H9 (cell line): ENCODE measurements at regions not wholly inside any gene's neighbourhood (a gene's known extent, or its start where the extent isn't known, plus 50 kb on each side); places are given as distances from the start of the nearest gene placed in this dataset.

ENCODE experiments used
- DNase-seq: peaks from one replicate; pipeline ENCODE4 v3.0.0-alpha.2; 2017
- H2AFZ ChIP-seq: one replicate; pipeline ENCODE4 v1.6.1; 2013; ENCODE audit warnings: mild to moderate bottlenecking, low read length, control low read depth, moderate library complexity
- H2AK5ac ChIP-seq: 2 replicates; pipeline ENCODE4 v1.6.1; 2013; ENCODE audit warnings: low read length, control low read depth, mixed read lengths; ENCODE audit not compliant: insufficient read length
- H2BK120ac ChIP-seq: one replicate; pipeline ENCODE4 v1.6.1; 2013; ENCODE audit warnings: low read depth, mild to moderate bottlenecking, low read length, control low read depth, inconsistent platforms; ENCODE audit not compliant: poor library complexity, severe bottlenecking
- H2BK12ac ChIP-seq: 2 replicates; pipeline ENCODE4 v1.6.1; 2013; ENCODE audit warnings: low read length, control low read depth, mixed read lengths, low read depth; ENCODE audit not compliant: insufficient read length
- H2BK15ac ChIP-seq: 2 replicates; pipeline ENCODE4 v1.6.1; 2013; ENCODE audit warnings: low read depth, low read length, control low read depth
- H2BK20ac ChIP-seq: one replicate; pipeline ENCODE4 v1.6.1; 2013; ENCODE audit warnings: low read depth, mild to moderate bottlenecking, low read length, control low read depth, inconsistent platforms; ENCODE audit not compliant: poor library complexity, severe bottlenecking
- H2BK5ac ChIP-seq: 2 replicates; pipeline ENCODE4 v1.6.1; 2013; ENCODE audit warnings: low read length, control low read depth, mixed read lengths; ENCODE audit not compliant: insufficient read length
- H3K14ac ChIP-seq: 2 replicates; pipeline ENCODE4 v1.6.1; 2013; ENCODE audit warnings: low read length, control low read depth; ENCODE audit not compliant: insufficient read depth
- H3K18ac ChIP-seq: 2 replicates; pipeline ENCODE4 v1.6.1; 2013; ENCODE audit warnings: low read depth, mild to moderate bottlenecking, mixed read lengths, low read length, control low read depth; ENCODE audit not compliant: insufficient read length
- H3K23ac ChIP-seq: 2 replicates; pipeline ENCODE4 v1.6.1; 2013; ENCODE audit warnings: low read length, control low read depth, mixed read lengths, low read depth; ENCODE audit not compliant: insufficient read length
- H3K23me2 ChIP-seq: 2 replicates; pipeline ENCODE4 v1.6.1; 2013; ENCODE audit warnings: low read depth, mild to moderate bottlenecking, mixed read lengths, low read length, control low read depth; ENCODE audit not compliant: insufficient read length, poor library complexity, severe bottlenecking
- H3K27ac ChIP-seq: 2 replicates; pipeline ENCODE4 v1.5.1; 2013; ENCODE audit warnings: low read length, control low read depth, mixed read lengths, low read depth; ENCODE audit not compliant: insufficient read length
- H3K27me3 ChIP-seq: 2 replicates; pipeline ENCODE4 v1.6.1; 2013; ENCODE audit warnings: low read length, control low read depth, inconsistent platforms; ENCODE audit not compliant: insufficient read depth
- H3K4ac ChIP-seq: 2 replicates; pipeline ENCODE4 v1.6.1; 2013; ENCODE audit warnings: low read depth, mild to moderate bottlenecking, control low read depth, inconsistent platforms, low read length, moderate library complexity
- H3K4me1 ChIP-seq: 2 replicates; pipeline ENCODE4 v1.6.1; 2013; ENCODE audit warnings: low read length, control low read depth, inconsistent platforms; ENCODE audit not compliant: insufficient read depth
- H3K4me2 ChIP-seq: 2 replicates; pipeline ENCODE4 v1.6.1; 2013; ENCODE audit warnings: low read length, control low read depth, mixed read lengths; ENCODE audit not compliant: insufficient read length, insufficient read depth
- H3K56ac ChIP-seq: 2 replicates; pipeline ENCODE4 v1.6.1; 2013; ENCODE audit warnings: low read depth, mild to moderate bottlenecking, mixed read lengths, low read length, control low read depth; ENCODE audit not compliant: insufficient read length
- H3K79me1 ChIP-seq: 2 replicates; pipeline ENCODE4 v1.6.1; 2013; ENCODE audit warnings: low read depth, mild to moderate bottlenecking, moderate library complexity, low read length, control low read depth, inconsistent platforms; ENCODE audit not compliant: insufficient read depth, poor library complexity, severe bottlenecking
- H3K79me2 ChIP-seq: 2 replicates; pipeline ENCODE4 v1.6.1; 2013; ENCODE audit warnings: low read length, control low read depth, inconsistent platforms; ENCODE audit not compliant: insufficient read depth
- H3K9ac ChIP-seq: 2 replicates; pipeline ENCODE4 v1.6.1; 2013; ENCODE audit warnings: low read length, control low read depth, mixed read lengths; ENCODE audit not compliant: insufficient read length; ENCODE audit errors: extremely low read depth
- H3K9me3 ChIP-seq: one replicate; pipeline ENCODE4 v1.6.1; 2013; ENCODE audit warnings: low read depth, low read length, inconsistent platforms; ENCODE audit not compliant: control insufficient read depth
- H3T11ph ChIP-seq: one replicate; pipeline ENCODE4 v1.6.1; 2013; ENCODE audit warnings: mild to moderate bottlenecking, low read length, control low read depth, inconsistent platforms
- H4K20me1 ChIP-seq: one replicate; pipeline ENCODE4 v1.6.1; 2013; ENCODE audit not compliant: control insufficient read depth, insufficient read length, insufficient read depth
- H4K5ac ChIP-seq: 2 replicates; pipeline ENCODE4 v1.6.1; 2013; ENCODE audit warnings: low read depth, mild to moderate bottlenecking, mixed read lengths, low read length, control low read depth; ENCODE audit not compliant: insufficient read length
- H4K8ac ChIP-seq: replicated peaks from 2 replicates; pipeline ENCODE4 v1.6.1; 2013; ENCODE audit warnings: low read length, control low read depth, mixed read lengths, low read depth; ENCODE audit not compliant: insufficient read length
- H4K91ac ChIP-seq: 2 replicates; pipeline ENCODE4 v1.6.1; 2013; ENCODE audit warnings: low read depth, mild to moderate bottlenecking, moderate library complexity, mixed read lengths, low read length, control low read depth; ENCODE audit not compliant: insufficient read length
- H3K27ac Mint-ChIP-seq, 3 experiments: 2 replicates in 2 of 3; 3 replicates in 1 of 3; pipeline ENCODE4 v1.8.0; 2020 to 2021; ENCODE audit warnings: mixed read lengths in 3 of 3, mild to moderate bottlenecking in 1 of 3, moderate library complexity in 1 of 3
- H3K27me3 Mint-ChIP-seq: 2 replicates; pipeline ENCODE4 v1.8.0; 2021; ENCODE audit warnings: low read depth, mild to moderate bottlenecking, moderate library complexity, mixed read lengths
- H3K36me3 Mint-ChIP-seq, 3 experiments: 2 replicates in 2 of 3; 3 replicates in 1 of 3; pipeline ENCODE4 v1.8.0; 2020 to 2021; ENCODE audit warnings: low read depth in 3 of 3, mixed read lengths in 3 of 3; ENCODE audit not compliant: insufficient read depth in 1 of 3
- H3K4me1 Mint-ChIP-seq, 2 experiments: 2 replicates each; pipeline ENCODE4 v1.8.0; 2020; ENCODE audit warnings: mixed read lengths in 2 of 2
- H3K4me3 Mint-ChIP-seq, 2 experiments: 2 replicates in 1 of 2; 3 replicates in 1 of 2; pipeline ENCODE4 v1.8.0; 2020 to 2021; ENCODE audit warnings: mild to moderate bottlenecking in 2 of 2, mixed read lengths in 2 of 2, moderate library complexity in 1 of 2
- H3K9me3 Mint-ChIP-seq, 2 experiments: 2 replicates in 1 of 2; 3 replicates in 1 of 2; pipeline ENCODE4 v1.8.0; 2020; ENCODE audit warnings: mild to moderate bottlenecking in 2 of 2, mixed read lengths in 2 of 2, moderate library complexity in 1 of 2
- CTCF ChIP-seq: fragments of 200-600 bp; sonication (generic); conservative IDR thresholded peaks from 3 replicates; pipeline ENCODE4 v1.8.0; 2021; ENCODE audit warnings: antibody characterized with exemption, mild to moderate bottlenecking
- WGBS: extraction: QIAGEN DNeasy Blood & Tissue Kit; methylation state at CpG from one replicate; pipeline ENCODE4 v1.1.7; 2013; ENCODE audit warnings: missing lambda C conversion rate, low lambda C conversion rate, mixed read lengths; ENCODE audit not compliant: insufficient read length; ENCODE audit errors: extremely low coverage; 5-methylcytosine and 5-hydroxymethylcytosine counted together

GRCh38 chr5:146967646-146968045 is 89.1 kb upstream of the PPP2R2B start:
- Mint-ChIP-seq H3K27ac (no peak overlapping the region), H3K4me3 (no peak overlapping the region), H3K27me3 (no peaks in the 10 kb centered on the region), H3K9me3 (no peaks in the 10 kb centered on the region), H3K4me1 (peaks cover 0 to 3% of the 10 kb centered on the region in 2 experiments; a peak in 1 of 4 replicates), H3K36me3 (no peaks in the 10 kb centered on the region)
- Histone ChIP-seq H3K23me2 (no peaks in the 10 kb centered on the region), H3K27me3 (no peaks in the 10 kb centered on the region), H2BK120ac (no peak overlapping the region), H4K20me1 (no peaks in the 10 kb centered on the region), H2BK20ac (no peak overlapping the region), H2AFZ (no peak overlapping the region), H3T11ph (no peak overlapping the region), H2BK15ac (no peak overlapping the region), H3K27ac (no peak overlapping the region), H3K56ac (no peak overlapping the region), H2BK12ac (no peak overlapping the region), H2AK5ac (no peak overlapping the region), H4K8ac (no peak overlapping the region), H3K4ac (no peak overlapping the region), H3K9ac (no peak overlapping the region), H2BK5ac (no peak overlapping the region), H3K79me1 (no peaks in the 10 kb centered on the region), H3K14ac (no peak overlapping the region), H3K23ac (no peak overlapping the region), H3K4me2 (no peak overlapping the region), H4K91ac (no peak overlapping the region), H3K18ac (no peak overlapping the region), H3K79me2 (no peaks in the 10 kb centered on the region), H3K4me1 (no peaks in the 10 kb centered on the region), H4K5ac (no peak overlapping the region), H3K9me3 (no peaks in the 10 kb centered on the region)
- DNase-seq: no peak
- no peak for TF ChIP-seq CTCF
- WGBS: no CpG with 5 or more reads among the region's 5 CpGs
